ENCODE measurements at regions not wholly inside any gene's neighbourhood (a gene's known extent, or its start where the extent isn't known, plus 50 kb on each side); places are given as distances from the start of the nearest gene placed in this dataset.

DNA sequence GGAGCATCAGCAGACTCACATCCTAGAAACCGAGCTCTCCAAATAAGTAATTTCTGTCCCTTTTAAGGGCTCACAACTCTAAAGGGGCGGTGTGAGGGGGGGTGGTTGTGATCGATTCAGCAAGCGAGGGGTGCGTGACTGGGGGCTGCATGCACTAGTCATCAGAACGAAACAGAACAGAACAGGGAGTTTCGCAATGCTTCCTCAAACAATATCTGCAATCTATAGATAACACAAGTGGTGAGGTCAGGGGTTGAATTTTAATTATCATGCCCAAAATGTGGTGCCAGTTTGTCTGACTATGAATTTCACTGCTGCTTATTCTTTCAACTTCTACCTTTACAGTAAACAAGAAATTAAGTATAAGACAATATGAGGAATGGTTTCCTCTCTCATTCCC, 1003.0 kb upstream of the NCAM2 start:
- TF ChIP-seq CTCF (IDR thresholded peaks at IDR 0.05) (no peak), POLR2AphosphoS5 (IDR thresholded peaks at IDR 0.05) (no peak), POLR2A (IDR thresholded peaks at IDR 0.05) (no peak)
